ENCODE measurements at regions not wholly inside any gene's neighbourhood (a gene's known extent, or its start where the extent isn't known, plus 50 kb on each side); places are given as distances from the start of the nearest gene placed in this dataset.
"Not testable (repeated sequence)": the region's sequence is repeated elsewhere in the genome, so short reads cannot be mapped to it uniquely, and the experiment has no call there.

GRCh38 chr1:146748686-146749085 is 189.4 kb upstream of the NBPF12 start:
- H3K36me3 ChIP-seq (ENCODE audit: insufficient read depth, low read length); H3K27me3 ChIP-seq (ENCODE audit: insufficient read depth, low read length); H2AFZ ChIP-seq (ENCODE audit: low read length); H4K20me1 ChIP-seq (ENCODE audit: insufficient read depth, low read length); DNase-seq (ENCODE audit: insufficient read length, low spot score, missing footprints); H3K9me3 ChIP-seq (ENCODE audit: low read depth, low read length); H3K79me2 ChIP-seq (ENCODE audit: insufficient read depth, low read length); H3K4me3 ChIP-seq (ENCODE audit: insufficient read depth, low read length); H3K27ac ChIP-seq (ENCODE audit: low read depth, low read length); H3K4me1 ChIP-seq (ENCODE audit: insufficient read depth, low read length); H3K4me2 ChIP-seq (ENCODE audit: insufficient read depth, low read length): not testable (repeated sequence)

GRCh38 chr1:146731981-146732680 is 206.0 kb upstream of the NBPF12 start:
- not testable (repeated sequence) for H4K20me1 ChIP-seq (ENCODE audit: insufficient read depth, low read length); H3K9me3 ChIP-seq (ENCODE audit: low read depth, low read length); H2AFZ ChIP-seq (ENCODE audit: low read length); H3K27ac ChIP-seq (ENCODE audit: low read depth, low read length); DNase-seq (ENCODE audit: insufficient read length, low spot score, missing footprints); H3K27me3 ChIP-seq (ENCODE audit: insufficient read depth, low read length); H3K4me1 ChIP-seq (ENCODE audit: insufficient read depth, low read length); H3K4me2 ChIP-seq (ENCODE audit: insufficient read depth, low read length); H3K36me3 ChIP-seq (ENCODE audit: insufficient read depth, low read length); H3K79me2 ChIP-seq (ENCODE audit: insufficient read depth, low read length); H3K4me3 ChIP-seq (ENCODE audit: insufficient read depth, low read length)

- H3K4me2 ChIP-seq (ENCODE audit: insufficient read depth, low read length); H3K4me3 ChIP-seq (ENCODE audit: insufficient read depth, low read length); H3K27ac ChIP-seq (ENCODE audit: low read depth, low read length); H3K36me3 ChIP-seq (ENCODE audit: insufficient read depth, low read length); H3K79me2 ChIP-seq (ENCODE audit: insufficient read depth, low read length); H2AFZ ChIP-seq (ENCODE audit: low read length); H3K4me1 ChIP-seq (ENCODE audit: insufficient read depth, low read length); DNase-seq (ENCODE audit: insufficient read length, low spot score, missing footprints); H3K27me3 ChIP-seq (ENCODE audit: insufficient read depth, low read length); H3K9me3 ChIP-seq (ENCODE audit: low read depth, low read length); H4K20me1 ChIP-seq (ENCODE audit: insufficient read depth, low read length): not testable (repeated sequence)
Observed at GRCh38 chr1:146729642-146730344, 208.3 kb upstream of the NBPF12 start.

GRCh38 chr1:146715054-146715453 is 223.1 kb upstream of the NBPF12 start:
- H3K36me3 ChIP-seq (ENCODE audit: insufficient read depth, low read length); H2AFZ ChIP-seq (ENCODE audit: low read length); DNase-seq (ENCODE audit: insufficient read length, low spot score, missing footprints); H3K27ac ChIP-seq (ENCODE audit: low read depth, low read length); H3K4me1 ChIP-seq (ENCODE audit: insufficient read depth, low read length); H3K79me2 ChIP-seq (ENCODE audit: insufficient read depth, low read length); H3K4me3 ChIP-seq (ENCODE audit: insufficient read depth, low read length); H3K9me3 ChIP-seq (ENCODE audit: low read depth, low read length); H3K4me2 ChIP-seq (ENCODE audit: insufficient read depth, low read length); H4K20me1 ChIP-seq (ENCODE audit: insufficient read depth, low read length); H3K27me3 ChIP-seq (ENCODE audit: insufficient read depth, low read length): not testable (repeated sequence)

DNA sequence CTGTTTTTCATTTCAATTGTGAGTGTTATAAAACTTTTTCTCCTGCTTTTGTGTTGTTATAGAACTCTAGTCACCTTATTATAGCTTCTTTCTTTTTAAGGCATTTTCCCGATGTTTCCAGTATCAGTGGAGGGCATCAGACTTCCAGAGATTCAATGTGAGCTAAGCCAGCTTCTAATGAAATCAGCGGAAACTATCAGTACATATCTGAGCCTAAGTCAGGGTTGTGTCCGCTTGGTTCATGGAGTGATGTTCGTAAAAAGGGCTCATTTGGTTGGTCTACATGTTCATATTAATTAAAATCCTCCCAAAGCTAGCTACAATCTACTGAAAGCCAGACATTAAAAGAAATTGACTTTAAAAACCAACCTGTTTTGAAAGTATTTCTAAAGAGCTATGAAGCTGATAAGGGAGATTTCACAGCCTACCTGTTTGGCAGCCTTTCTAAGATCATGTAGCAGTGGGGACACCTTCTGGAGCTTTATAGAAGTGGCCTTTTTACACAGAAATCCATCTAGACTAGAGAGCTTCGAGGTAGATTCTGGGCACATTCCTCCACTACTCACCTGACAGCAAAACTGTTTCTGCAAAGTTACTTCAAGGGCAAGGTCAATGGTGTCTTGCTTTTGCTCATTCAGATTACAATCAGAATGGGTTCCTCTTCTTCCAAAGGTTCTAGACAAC is 227.1 kb upstream of the NBPF12 start:
- not testable (repeated sequence) for H4K20me1 ChIP-seq (ENCODE audit: insufficient read depth, low read length); H3K79me2 ChIP-seq (ENCODE audit: insufficient read depth, low read length); H3K27me3 ChIP-seq (ENCODE audit: insufficient read depth, low read length); H3K36me3 ChIP-seq (ENCODE audit: insufficient read depth, low read length); DNase-seq (ENCODE audit: insufficient read length, low spot score, missing footprints); H2AFZ ChIP-seq (ENCODE audit: low read length); H3K27ac ChIP-seq (ENCODE audit: low read depth, low read length); H3K9me3 ChIP-seq (ENCODE audit: low read depth, low read length); H3K4me1 ChIP-seq (ENCODE audit: insufficient read depth, low read length); H3K4me2 ChIP-seq (ENCODE audit: insufficient read depth, low read length); H3K4me3 ChIP-seq (ENCODE audit: insufficient read depth, low read length)

DNA sequence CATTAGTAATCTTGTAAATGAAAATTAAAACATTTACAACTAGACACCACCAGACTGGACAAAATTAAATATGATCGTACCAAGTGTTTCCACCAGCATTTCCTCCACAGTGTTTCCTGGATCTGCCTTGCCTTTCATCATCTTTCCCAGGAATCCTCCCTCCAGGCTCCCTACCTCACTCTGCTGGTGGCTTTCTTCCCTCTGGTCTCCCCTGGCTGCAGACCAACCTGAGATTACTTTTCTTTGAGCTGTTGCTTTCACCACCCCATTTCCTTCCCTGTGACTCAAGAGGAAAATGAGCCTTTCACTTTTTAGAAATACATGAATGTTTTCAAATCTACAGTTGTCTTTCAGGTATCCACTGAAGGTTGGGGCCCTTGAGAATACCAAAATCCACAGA is 228.8 kb upstream of the NBPF12 start:
- H3K4me2 ChIP-seq (ENCODE audit: insufficient read depth, low read length); H3K79me2 ChIP-seq (ENCODE audit: insufficient read depth, low read length); DNase-seq (ENCODE audit: insufficient read length, low spot score, missing footprints); H3K9me3 ChIP-seq (ENCODE audit: low read depth, low read length); H4K20me1 ChIP-seq (ENCODE audit: insufficient read depth, low read length); H3K4me1 ChIP-seq (ENCODE audit: insufficient read depth, low read length); H3K27me3 ChIP-seq (ENCODE audit: insufficient read depth, low read length); H3K36me3 ChIP-seq (ENCODE audit: insufficient read depth, low read length); H3K27ac ChIP-seq (ENCODE audit: low read depth, low read length); H2AFZ ChIP-seq (ENCODE audit: low read length); H3K4me3 ChIP-seq (ENCODE audit: insufficient read depth, low read length): not testable (repeated sequence)

DNA sequence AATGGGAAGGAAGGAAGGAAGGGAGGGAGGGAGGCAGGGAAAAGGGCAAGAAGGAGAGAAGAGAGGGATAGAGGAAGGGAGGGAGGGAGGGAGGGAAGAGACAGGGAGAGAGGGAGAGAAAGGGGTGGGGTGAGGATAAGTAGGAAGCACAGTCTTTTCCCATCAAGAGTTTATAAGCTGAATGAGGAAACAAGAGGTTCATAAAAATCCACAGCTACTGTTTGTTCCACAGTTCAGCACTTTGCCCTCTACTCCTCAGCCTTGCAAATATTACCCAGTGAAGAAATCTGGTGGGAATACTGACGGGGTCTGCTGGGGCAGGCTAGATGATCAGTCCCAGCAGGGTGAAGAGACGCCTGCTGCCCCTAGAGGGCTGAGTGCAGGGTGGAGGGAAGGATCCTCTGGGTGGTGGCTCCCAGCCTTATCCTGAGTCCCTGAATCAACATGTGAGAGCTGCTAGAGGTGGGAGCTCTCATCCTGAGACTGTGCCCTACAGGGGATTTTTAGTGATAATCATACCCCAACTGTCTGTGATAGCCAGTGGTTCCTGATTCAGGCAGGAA is 233.9 kb upstream of the NBPF12 start:
- H3K27me3 ChIP-seq (ENCODE audit: insufficient read depth, low read length); H3K4me1 ChIP-seq (ENCODE audit: insufficient read depth, low read length); H3K4me2 ChIP-seq (ENCODE audit: insufficient read depth, low read length); H3K4me3 ChIP-seq (ENCODE audit: insufficient read depth, low read length); H3K36me3 ChIP-seq (ENCODE audit: insufficient read depth, low read length); H3K79me2 ChIP-seq (ENCODE audit: insufficient read depth, low read length); H4K20me1 ChIP-seq (ENCODE audit: insufficient read depth, low read length); H3K27ac ChIP-seq (ENCODE audit: low read depth, low read length); DNase-seq (ENCODE audit: insufficient read length, low spot score, missing footprints); H3K9me3 ChIP-seq (ENCODE audit: low read depth, low read length); H2AFZ ChIP-seq (ENCODE audit: low read length): not testable (repeated sequence)

DNA sequence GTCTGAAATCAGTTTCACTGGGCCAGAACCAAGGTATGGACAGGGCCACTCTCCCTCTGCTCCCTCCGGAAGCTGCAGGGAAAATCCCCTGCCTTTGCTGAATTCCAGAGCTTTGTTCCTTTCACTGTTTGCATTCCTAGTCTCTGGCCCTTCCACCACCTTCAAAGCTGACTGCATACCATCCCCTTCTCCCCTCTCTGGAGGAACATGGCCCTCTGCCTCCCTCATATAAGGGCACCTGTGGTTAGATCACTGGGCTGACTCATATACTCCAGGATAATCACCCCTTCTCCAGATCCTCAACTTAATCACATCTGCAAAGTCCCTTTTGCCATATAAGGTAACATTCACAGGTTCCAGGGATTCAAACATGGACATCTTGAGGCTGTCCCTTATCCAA is 236.8 kb upstream of the NBPF12 start:
- DNase-seq (ENCODE audit: insufficient read length, low spot score, missing footprints); H3K4me1 ChIP-seq (ENCODE audit: insufficient read depth, low read length); H3K27ac ChIP-seq (ENCODE audit: low read depth, low read length); H3K9me3 ChIP-seq (ENCODE audit: low read depth, low read length); H3K4me3 ChIP-seq (ENCODE audit: insufficient read depth, low read length); H3K79me2 ChIP-seq (ENCODE audit: insufficient read depth, low read length); H3K27me3 ChIP-seq (ENCODE audit: insufficient read depth, low read length); H4K20me1 ChIP-seq (ENCODE audit: insufficient read depth, low read length); H2AFZ ChIP-seq (ENCODE audit: low read length); H3K36me3 ChIP-seq (ENCODE audit: insufficient read depth, low read length); H3K4me2 ChIP-seq (ENCODE audit: insufficient read depth, low read length): not testable (repeated sequence)
